Activated naive CD4-positive, alpha-beta T cell treated with anti-CD3 and anti-CD28 coated beads, Interleukin-2, amount 50 U/mL, for 72 hours (primary cell): ENCODE measurements at regions not wholly inside any gene's neighbourhood (a gene's known extent, or its start where the extent isn't known, plus 50 kb on each side); places are given as distances from the start of the nearest gene placed in this dataset.
A peak's percentile ranks its signal among the peaks of the same experiment; 100 is the strongest.
"Not testable (repeated sequence)": the region's sequence is repeated elsewhere in the genome, so short reads cannot be mapped to it uniquely, and the experiment has no call there.

Source experiments
- ATAC-seq, 2 donors: fragments of 150-1000 bp; cut with Tn5 transposase; 2 replicates each; pipeline ENCODE4 v1.10.0; 2021; ENCODE audit warnings: mild to moderate bottlenecking in 2 of 2, moderate library complexity in 2 of 2
- DNase-seq, 2 donors: peaks; one replicate each; pipeline ENCODE4 v3.0.0; 2021 to 2022; ENCODE audit warnings: low spot score in 2 of 2
- H3K27ac Mint-ChIP-seq, 2 donors: one replicate each; pipeline ENCODE4 v1.8.0; 2022; ENCODE audit warnings: mild to moderate bottlenecking in 2 of 2, mixed read lengths in 2 of 2
- H3K36me3 Mint-ChIP-seq, 2 donors: one replicate each; pipeline ENCODE4 v1.8.0; 2022; ENCODE audit warnings: mixed read lengths in 2 of 2
- H3K9me3 Mint-ChIP-seq, 2 donors: one replicate each; pipeline ENCODE4 v1.8.0; 2022; ENCODE audit warnings: mixed read lengths in 2 of 2

DNA sequence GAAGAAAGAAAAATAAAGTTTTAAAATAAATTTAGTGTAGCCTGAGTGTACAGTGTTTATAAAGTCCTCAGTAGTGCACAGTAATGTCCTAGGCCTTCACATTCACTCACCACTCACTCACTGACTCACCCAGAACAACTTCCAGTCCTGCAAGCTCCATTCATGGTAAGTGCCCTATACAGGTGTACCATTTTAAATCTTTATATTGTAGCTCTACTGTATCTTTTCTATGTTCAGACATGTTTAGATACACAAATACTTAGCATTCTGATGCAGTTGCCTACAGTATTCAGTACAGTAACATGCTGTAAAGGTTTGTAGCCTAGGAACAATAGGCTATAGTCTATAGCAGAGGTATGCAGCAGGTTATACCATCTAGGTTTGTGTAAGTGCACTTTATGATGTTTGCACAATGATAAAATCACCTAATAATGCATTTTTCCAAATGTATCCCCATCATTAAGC lies 73.6 kb upstream of the BCAR3 start:
- H3K27ac Mint-ChIP-seq, H3K36me3 Mint-ChIP-seq, ATAC-seq, DNase-seq, H3K9me3 Mint-ChIP-seq: not testable (repeated sequence)

DNA sequence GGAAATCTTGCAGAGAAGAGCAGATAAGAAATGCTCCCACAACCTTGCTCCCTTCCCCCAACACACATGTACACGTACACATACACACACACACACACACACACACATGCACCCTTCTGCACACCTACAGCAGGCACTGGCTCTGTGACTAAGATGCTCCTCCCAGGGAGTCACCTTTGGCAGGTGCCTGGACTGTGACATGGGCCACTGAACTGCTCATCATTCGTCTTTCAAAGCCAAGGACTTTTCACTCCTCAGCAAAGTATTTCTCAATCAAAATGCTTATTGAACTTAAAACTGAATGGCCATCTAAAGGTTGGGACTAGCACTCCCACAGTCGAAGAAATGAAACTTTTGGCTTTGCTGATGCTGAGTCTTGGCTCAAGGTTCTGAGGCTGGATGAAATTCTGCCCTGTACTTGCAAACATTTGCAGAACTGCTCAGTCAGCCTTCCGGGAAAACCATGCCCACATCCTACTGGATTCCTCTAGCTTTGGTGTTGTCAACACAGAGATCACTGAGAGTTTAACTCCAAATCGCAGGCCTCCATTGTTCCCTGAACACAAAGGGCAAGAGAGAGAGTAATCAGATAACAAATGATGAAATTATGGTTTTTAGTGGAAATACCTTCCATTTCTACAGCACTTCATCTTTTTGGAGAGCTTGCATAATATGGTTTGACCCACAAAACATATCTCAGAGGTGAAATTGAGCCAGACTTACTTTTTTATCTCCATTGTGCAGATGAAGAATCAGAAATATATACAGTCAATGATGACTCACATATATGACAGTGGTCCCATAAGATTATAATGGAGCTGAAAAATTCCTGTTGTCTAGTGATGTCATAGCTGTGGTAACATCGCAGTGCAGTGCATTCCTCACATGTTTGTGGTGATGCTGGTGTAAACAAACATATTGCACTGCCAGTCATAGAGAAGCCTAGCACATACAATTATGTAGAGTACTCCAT lies 72.4 kb upstream of the BCAR3 start:
- Mint-ChIP-seq H3K27ac (no peak overlapping the region), H3K9me3 (no peaks in the 10 kb centered on the region), H3K36me3 (no peaks in the 10 kb centered on the region)
- ATAC-seq, result no peak
- no peak for DNase-seq

DNA sequence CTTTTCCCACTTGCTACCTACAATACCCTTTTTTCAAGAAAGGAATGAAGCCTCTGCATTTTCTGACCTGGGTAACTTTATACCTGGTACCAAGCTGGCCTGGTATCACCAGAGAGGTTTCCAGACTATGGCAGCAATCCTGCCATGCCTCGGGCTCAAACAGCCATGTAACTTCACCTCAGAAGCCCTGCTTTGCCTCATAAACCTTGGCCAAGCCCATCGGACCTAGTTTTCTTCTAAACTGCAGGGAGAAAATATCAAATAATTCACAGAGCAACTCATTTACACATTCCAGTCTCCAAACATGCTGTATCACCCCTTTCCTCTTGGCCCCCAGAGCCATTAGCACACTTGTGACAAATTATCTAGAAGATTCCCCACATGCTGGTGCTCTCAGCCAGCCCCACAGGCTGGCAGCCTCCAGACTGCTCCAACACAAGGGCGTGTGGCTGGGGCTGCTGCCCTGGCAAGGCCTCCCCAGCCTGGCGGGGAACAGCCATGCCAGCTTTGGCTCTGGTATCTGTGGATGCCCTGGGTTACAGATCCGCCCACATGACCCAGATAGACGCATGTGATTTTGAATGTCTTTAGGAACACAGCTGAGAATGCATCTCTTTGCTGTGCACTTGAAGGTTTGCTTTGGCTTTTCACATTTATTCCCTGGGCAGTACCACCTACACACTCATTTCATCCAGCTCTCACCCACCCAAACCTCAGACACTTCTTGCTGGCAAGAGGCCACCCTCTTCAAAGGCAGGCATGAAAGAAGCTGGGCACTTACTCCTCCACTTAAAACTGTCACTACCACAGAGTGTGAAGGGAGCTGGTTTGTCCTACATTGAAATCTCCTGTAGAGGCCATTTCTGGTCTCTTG lies 70.0 kb upstream of the BCAR3 start:
- peaks cover 10 to 11% of the 10 kb centered on the region in 2 donors for H3K36me3 Mint-ChIP-seq
- ATAC-seq, result peak; percentile 46
- no peak for DNase-seq
- H3K27ac Mint-ChIP-seq, result no peak overlapping the region
- H3K9me3 Mint-ChIP-seq, result peaks cover 9 to 10% of the 10 kb centered on the region in 2 donors

DNA sequence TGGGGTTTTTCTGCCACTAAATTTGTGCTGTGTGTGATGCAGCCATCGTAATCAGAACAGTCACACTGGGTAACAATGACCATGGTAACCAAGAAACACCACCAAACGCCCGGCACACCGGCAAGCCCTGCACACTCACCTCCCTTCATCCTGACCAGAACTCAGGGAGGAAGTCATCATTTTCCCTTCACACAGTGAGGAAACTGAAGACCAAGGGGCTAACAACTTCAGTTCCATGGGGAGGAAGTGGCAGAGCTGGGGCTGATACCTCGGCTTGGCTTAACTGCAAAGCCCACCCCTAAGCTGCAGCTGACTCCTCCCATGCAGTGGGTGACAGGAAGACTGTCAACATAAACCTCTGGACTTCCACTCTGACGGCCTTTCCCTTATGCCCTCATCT lies 69.3 kb upstream of the BCAR3 start:
- no peak overlapping the region for H3K27ac Mint-ChIP-seq
- peaks cover 10 to 12% of the 10 kb centered on the region in 2 donors for H3K36me3 Mint-ChIP-seq
- H3K9me3 Mint-ChIP-seq, result peaks cover 11 to 12% of the 10 kb centered on the region in 2 donors
- DNase-seq, result no peak
- peak in 1 of 2 donors; percentile 24 for ATAC-seq

DNA sequence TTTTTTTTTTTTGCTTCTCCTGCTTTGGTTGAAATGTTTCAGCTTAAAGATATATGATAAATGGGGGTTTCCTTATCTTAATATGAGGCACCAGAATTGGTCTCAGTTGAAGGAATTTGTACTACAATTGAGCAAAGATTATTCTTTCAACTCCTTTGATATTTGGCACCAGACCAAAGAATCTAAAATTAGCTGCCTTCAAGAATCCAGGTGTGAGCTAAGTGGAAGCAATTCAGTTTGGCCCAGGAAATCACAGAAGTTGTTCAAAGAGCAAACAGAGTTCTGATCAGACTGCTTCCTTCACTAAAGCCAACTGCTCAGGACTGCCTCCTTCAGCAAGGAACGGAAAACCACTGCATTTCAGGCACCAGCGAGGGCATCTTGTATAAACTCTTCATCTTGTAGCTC lies 68.3 kb upstream of the BCAR3 start:
- Mint-ChIP-seq H3K9me3 (peaks cover 11 to 12% of the 10 kb centered on the region in 2 donors), H3K36me3 (peaks cover 10 to 12% of the 10 kb centered on the region in 2 donors), H3K27ac (no peak overlapping the region)
- ATAC-seq, result no peak
- DNase-seq, result no peak

DNA sequence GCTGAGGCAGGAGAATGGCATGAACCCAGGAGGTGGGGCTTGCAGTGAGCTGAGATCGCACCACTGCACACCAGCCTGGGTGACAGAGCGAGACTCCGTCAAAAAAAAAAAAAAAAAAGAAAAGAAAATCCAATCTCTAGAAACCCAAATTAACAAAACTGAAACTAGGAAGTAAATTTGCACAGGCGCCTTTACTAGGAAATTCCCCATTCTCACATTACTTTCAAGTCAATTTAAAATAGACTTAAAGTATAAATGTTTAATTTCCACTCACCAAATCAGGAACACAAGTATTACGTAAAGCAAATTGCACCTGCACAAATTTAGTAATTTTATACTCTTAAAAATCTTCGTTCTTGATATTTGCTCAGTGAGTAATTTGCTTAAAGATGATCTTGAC lies 67.8 kb upstream of the BCAR3 start:
- ATAC-seq (no peak), DNase-seq (no peak)
- Mint-ChIP-seq H3K27ac (no peak overlapping the region), H3K9me3 (peaks cover 11 to 12% of the 10 kb centered on the region in 2 donors), H3K36me3 (peaks cover 10 to 12% of the 10 kb centered on the region in 2 donors)

DNA sequence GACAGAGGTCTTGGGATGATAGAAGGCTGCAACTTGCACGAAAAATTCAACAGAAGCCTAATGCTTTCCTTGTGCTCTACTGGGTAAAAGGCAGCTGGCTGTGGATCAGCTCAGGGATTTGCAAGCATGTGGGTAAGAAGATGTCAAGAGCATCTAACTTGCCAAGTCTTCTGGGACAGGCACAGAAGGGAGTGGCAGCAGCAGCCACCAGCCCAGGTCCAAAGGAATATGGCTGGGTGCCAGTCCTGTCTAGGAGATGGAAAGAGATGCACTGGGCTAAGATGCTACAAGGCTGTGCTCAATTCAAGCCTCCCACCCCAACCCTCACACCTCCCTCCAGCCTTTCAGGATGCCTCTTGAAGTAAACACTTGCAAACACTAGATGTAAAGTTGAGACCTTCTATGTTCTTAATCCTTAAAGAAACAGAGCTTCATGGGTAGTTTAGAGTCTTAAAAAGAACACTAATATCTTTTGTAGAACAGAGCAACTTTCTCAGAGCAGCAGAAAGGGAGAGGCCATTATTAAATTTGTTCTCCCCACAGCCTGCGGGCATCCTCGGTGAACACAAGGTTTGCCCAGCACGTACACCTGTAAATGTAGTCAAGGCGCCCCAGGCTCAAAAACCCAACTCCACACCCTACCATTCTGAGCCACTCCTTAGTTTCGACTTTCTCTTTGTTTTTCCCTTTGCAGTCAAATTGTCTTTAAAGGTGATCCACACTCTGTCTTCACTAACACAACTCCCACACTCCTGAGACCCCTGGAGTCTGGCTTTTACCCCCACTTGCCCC lies 64.6 kb upstream of the BCAR3 start:
- Mint-ChIP-seq H3K36me3 (peaks cover 10 to 12% of the 10 kb centered on the region in 2 donors), H3K9me3 (peaks cover 11 to 12% of the 10 kb centered on the region in 2 donors), H3K27ac (no peak overlapping the region)
- ATAC-seq (no peak), DNase-seq (no peak)

DNA sequence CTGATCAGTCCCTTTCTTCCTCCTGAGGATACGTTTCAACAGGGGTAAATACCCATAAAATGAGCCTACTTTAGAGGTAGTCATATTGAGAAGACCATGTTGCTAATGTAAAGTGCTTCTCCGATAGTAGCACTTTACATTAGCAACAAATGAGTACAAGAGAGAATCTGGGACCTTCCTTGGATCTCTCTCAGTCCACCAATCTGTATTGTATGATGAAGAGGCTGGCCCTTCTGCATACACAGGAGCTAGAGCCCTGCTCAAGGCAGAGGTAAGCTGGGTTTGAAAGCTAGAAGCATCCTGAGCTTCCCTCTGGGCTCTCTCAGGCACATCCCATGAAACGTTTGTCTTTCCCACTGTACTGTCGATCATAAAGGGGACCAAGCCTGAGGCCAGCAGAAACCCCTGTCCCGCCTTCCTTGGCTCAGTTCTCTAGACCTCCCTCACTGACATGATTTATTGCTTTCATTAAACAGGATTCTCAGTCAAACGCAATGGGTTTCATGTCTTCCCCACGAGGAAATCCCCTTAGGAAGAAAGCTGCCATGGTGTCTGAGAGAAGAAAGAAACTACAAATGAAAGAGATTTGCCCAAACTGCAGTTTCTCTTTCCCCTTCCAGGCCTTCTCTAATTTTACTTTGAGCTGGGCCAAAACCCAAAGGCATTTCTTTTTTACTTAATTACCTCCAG lies 62.8 kb upstream of the BCAR3 start:
- ATAC-seq (peak; percentile 59 to 60), DNase-seq (no peak)
- H3K27ac Mint-ChIP-seq, result no peak overlapping the region
- peaks cover 11 to 12% of the 10 kb centered on the region in 2 donors for H3K9me3 Mint-ChIP-seq
- peaks cover 10 to 12% of the 10 kb centered on the region in 2 donors for H3K36me3 Mint-ChIP-seq

DNA sequence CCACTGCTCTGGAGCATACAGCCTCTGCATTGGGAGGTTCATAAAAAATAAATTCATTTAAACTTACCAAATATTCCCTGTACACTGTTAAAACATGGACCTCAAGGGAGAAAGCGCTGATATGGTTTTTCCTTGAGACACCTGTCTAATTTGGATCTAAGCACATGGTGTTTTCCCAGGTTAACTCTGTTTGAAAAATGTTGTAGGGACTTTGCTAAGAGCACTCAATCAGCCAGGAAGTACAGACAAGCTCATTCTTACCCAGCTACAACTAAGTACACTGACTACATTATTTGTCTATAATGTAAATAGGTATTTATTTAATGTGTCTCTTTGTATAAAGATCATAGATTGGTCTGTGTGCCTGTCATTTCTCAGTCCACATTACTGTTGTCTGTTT lies 61.8 kb upstream of the BCAR3 start:
- peaks cover 10 to 12% of the 10 kb centered on the region in 2 donors for H3K36me3 Mint-ChIP-seq
- H3K9me3 Mint-ChIP-seq, result peaks cover 11 to 12% of the 10 kb centered on the region in 2 donors
- ATAC-seq (no peak), DNase-seq (no peak)
- H3K27ac Mint-ChIP-seq, result no peak overlapping the region

DNA sequence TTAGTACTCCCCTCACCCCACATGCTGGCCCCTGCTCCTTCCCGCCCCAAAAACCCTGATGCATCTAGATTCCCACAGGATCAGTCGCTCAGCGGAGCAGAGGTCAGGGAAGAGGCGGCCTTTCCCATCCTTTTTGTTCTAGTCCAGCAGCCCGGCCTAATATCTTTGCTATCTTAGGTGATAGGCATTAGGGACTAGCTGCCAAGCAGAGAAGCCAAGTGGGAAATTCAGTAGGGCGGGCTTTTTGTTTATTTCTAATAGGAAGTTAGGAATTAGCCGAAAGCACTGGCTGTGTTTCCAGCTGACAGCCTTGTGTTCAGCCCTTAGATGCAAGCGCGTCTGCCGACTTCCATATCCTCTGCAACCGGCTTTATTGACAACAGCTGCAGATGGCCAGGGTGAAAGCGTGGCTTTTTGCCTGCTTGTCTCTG lies 59.0 kb upstream of the BCAR3 start:
- no peak for DNase-seq
- H3K9me3 Mint-ChIP-seq, result no peaks in the 10 kb centered on the region
- no peak for ATAC-seq
- H3K27ac Mint-ChIP-seq, result no peak overlapping the region
- no peaks in the 10 kb centered on the region for H3K36me3 Mint-ChIP-seq

DNA sequence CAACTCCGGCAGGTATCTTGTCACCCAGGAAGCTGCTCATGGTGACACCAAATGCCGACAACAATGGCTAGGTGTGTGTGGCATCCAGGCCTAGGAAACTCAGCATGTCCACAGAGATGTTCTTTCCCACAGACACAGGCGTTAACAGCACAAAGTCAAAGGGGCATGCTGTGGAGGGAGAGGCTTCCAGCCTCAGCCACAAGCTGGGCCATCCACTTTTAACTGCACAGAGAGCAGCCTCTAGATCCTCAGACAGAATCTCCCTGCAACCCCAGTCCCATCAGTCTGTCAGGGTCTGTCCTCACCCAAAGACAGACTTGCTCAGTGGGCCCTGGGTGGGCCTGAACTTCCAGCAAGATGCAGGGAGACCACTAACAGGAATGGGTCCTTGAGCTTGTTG lies 58.5 kb upstream of the BCAR3 start:
- no peak overlapping the region for H3K27ac Mint-ChIP-seq
- ATAC-seq, result no peak
- no peaks in the 10 kb centered on the region for H3K9me3 Mint-ChIP-seq

DNA sequence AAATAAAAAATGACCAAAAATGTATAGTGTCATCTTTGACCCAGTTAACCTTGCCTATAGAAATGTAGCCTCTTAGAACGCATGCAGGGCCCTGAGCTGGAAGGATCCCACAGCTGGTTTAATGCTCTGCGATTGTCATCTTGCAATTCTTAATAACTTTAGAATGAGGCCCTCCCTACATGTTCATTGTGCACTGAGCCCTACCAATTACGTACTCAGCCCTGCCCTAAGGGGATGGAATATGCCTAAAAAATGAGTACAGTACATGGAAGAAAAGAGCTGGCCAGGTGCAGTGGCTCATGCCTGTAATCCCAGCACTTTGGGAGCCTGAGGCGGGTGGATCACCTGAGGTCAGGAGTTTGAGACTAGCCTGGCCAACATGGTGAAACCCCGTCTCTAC lies 57.8 kb upstream of the BCAR3 start:
- H3K36me3 Mint-ChIP-seq, result no peaks in the 10 kb centered on the region
- ATAC-seq (no peak), DNase-seq (no peak)

More for the DNA sequence above, 58.5 kb upstream of the BCAR3 start:
- no peak for DNase-seq
- no peaks in the 10 kb centered on the region for H3K36me3 Mint-ChIP-seq

DNA sequence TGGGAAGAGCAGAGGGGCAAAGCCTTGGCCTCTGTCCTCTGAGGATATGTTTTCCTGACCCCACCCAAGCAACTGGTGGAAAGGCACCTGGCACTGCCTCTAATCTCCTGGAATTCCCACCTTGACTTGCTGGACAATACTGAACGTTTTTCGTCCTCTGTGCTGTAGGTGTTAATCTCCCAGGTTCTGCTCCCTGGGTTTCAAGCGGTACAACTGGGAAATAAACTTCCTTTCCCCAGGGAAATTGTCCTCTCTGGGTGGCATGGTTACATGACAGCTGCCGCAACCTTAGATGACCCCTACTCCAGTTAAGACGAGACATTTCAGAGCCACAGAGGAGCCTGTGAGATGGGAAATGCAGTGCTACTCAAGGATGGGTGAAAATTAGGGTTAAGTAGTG lies 57.3 kb upstream of the BCAR3 start:
- Mint-ChIP-seq H3K27ac (no peak overlapping the region), H3K9me3 (no peaks in the 10 kb centered on the region), H3K36me3 (no peaks in the 10 kb centered on the region)
- ATAC-seq (no peak), DNase-seq (no peak)

More for the DNA sequence above, 57.8 kb upstream of the BCAR3 start:
- Mint-ChIP-seq H3K27ac (no peak overlapping the region), H3K9me3 (no peaks in the 10 kb centered on the region)

DNA sequence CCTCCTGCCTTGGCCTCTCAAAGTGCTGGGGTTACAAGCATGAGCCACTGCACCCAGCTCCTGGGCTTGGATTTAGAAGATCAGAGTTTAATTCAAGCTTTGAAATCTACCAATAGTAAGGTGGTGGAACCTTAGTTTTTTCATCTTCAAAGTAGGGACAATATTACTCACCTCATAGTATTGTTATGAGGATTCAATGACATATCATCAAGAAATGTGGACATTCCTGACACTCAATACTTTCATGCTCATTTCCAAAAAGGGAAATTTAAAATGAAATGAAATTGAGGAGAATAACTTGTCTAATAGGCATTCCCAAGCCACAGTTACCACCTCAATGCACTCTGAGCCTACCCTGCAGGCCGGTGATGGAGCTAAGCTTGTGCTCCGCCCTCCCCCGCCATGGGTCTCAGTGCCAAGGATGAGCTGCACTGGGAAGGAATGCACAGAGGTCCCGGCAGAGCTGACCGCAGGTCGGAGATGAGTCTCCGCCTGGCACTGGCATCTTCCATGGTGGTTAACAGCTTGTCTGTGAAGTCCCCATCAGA lies 56.5 kb upstream of the BCAR3 start:
- H3K9me3 Mint-ChIP-seq, result no peaks in the 10 kb centered on the region

DNA sequence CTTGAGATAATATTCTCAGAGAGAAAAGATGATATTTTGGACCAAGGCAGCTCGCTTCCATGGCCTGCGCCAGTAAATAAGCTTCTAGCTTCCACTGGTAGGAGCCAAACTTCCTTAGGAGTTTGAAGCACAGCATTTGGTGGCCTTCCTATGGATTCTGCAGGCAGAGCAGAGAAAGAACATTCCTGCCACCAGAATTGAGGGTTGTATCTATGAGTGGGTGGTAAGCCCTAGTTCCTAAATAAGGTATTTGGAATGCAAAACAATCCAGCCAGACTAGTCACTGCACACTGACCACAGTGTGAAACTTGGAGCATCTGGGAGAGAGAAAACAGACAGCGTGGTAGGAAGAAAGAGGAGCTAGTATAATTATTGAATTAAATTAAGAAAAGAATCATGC lies 54.1 kb upstream of the BCAR3 start:
- ATAC-seq, result no peak
- Mint-ChIP-seq H3K27ac (no peak overlapping the region), H3K9me3 (no peaks in the 10 kb centered on the region), H3K36me3 (no peaks in the 10 kb centered on the region)
- no peak for DNase-seq

More for the DNA sequence above, 56.5 kb upstream of the BCAR3 start:
- DNase-seq (no peak), ATAC-seq (peak; percentile 48 to 92)
- Mint-ChIP-seq H3K36me3 (no peaks in the 10 kb centered on the region), H3K27ac (no peak overlapping the region)
